ENCODE measurements at regions not wholly inside any gene's neighbourhood (a gene's known extent, or its start where the extent isn't known, plus 50 kb on each side); places are given as distances from the start of the nearest gene placed in this dataset.

DNA sequence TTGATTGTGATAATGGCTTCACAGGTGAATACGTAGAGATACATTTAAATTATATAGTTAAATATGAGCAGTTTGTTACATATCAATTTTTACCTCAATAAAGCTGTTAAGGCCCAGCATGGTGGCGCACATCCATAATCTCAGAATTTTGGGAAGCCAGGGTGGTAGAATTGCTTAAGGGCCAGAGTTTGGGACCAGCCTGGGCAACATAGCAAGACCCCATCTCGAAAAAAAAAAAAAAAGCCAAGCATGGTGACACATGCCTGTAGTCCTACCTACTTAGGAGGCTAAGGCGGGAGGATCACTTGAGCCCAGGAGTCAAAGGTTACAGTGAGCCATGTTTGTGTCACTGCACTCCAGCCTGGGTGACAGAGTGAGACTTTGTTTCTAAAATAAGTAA is 138.7 kb upstream of the TMEM161B start:
- Histone ChIP-seq H3K79me2 (ENCODE audit: insufficient read depth, low read length) (no peaks in the 10 kb centered on the region), H3K4me2 (ENCODE audit: insufficient read depth, low read length) (no peak overlapping the region), H3K27me3 (ENCODE audit: insufficient read depth, low read length) (no peaks in the 10 kb centered on the region), H3K4me3 (ENCODE audit: insufficient read depth, low read length) (no peak overlapping the region), H3K27ac (ENCODE audit: low read depth, low read length) (no peak overlapping the region), H3K36me3 (ENCODE audit: insufficient read depth, low read length) (no peaks in the 10 kb centered on the region), H2AFZ (ENCODE audit: low read length) (no peak overlapping the region), H3K9me3 (ENCODE audit: low read depth, low read length) (no peaks in the 10 kb centered on the region), H4K20me1 (ENCODE audit: insufficient read depth, low read length) (no peaks in the 10 kb centered on the region), H3K4me1 (ENCODE audit: insufficient read depth, low read length) (no peaks in the 10 kb centered on the region)
- no peak for DNase-seq (ENCODE audit: insufficient read length, low spot score, missing footprints)
- TF ChIP-seq, protein P1, sequence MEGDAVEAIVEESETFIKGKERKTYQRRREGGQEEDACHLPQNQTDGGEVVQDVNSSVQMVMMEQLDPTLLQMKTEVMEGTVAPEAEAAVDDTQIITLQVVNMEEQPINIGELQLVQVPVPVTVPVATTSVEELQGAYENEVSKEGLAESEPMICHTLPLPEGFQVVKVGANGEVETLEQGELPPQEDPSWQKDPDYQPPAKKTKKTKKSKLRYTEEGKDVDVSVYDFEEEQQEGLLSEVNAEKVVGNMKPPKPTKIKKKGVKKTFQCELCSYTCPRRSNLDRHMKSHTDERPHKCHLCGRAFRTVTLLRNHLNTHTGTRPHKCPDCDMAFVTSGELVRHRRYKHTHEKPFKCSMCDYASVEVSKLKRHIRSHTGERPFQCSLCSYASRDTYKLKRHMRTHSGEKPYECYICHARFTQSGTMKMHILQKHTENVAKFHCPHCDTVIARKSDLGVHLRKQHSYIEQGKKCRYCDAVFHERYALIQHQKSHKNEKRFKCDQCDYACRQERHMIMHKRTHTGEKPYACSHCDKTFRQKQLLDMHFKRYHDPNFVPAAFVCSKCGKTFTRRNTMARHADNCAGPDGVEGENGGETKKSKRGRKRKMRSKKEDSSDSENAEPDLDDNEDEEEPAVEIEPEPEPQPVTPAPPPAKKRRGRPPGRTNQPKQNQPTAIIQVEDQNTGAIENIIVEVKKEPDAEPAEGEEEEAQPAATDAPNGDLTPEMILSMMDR (IDR thresholded peaks at IDR 0.05; ENCODE audit: extremely low read depth, low read depth, low read length) = no peak

DNA sequence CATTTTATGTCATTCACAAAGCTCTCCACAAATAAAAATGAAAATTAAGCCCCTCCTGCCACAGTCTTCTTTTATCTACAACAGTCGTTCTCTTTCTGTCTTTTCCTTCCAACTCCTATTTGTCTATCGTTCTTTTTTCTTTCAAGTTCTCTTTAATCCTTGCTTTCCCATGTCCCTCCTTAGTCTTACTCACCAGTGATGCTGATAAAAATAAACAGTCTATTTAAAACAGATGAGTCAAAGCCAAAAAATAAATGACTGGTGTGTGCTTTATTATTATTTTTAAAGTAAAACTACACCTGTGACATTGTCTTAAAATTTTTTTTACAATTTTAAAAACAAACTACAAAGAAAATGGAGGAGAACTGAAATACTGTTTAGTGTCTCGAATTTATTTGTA is 137.1 kb upstream of the TMEM161B start:
- H3K27ac ChIP-seq (ENCODE audit: low read depth, low read length) = no peak overlapping the region
- no peaks in the 10 kb centered on the region for H4K20me1 ChIP-seq (ENCODE audit: insufficient read depth, low read length)
- H3K36me3 ChIP-seq (ENCODE audit: insufficient read depth, low read length) = no peaks in the 10 kb centered on the region
- H2AFZ ChIP-seq (ENCODE audit: low read length) = no peak overlapping the region
- no peak overlapping the region for H3K4me2 ChIP-seq (ENCODE audit: insufficient read depth, low read length)
- no peaks in the 10 kb centered on the region for H3K9me3 ChIP-seq (ENCODE audit: low read depth, low read length)
- H3K4me3 ChIP-seq (ENCODE audit: insufficient read depth, low read length) = no peak overlapping the region
- DNase-seq (ENCODE audit: insufficient read length, low spot score, missing footprints) = no peak
- no peaks in the 10 kb centered on the region for H3K27me3 ChIP-seq (ENCODE audit: insufficient read depth, low read length)
- TF ChIP-seq, protein P1 (IDR thresholded peaks at IDR 0.05; ENCODE audit: extremely low read depth, low read depth, low read length) = no peak
- H3K4me1 ChIP-seq (ENCODE audit: insufficient read depth, low read length) = no peaks in the 10 kb centered on the region
- no peaks in the 10 kb centered on the region for H3K79me2 ChIP-seq (ENCODE audit: insufficient read depth, low read length)

DNA sequence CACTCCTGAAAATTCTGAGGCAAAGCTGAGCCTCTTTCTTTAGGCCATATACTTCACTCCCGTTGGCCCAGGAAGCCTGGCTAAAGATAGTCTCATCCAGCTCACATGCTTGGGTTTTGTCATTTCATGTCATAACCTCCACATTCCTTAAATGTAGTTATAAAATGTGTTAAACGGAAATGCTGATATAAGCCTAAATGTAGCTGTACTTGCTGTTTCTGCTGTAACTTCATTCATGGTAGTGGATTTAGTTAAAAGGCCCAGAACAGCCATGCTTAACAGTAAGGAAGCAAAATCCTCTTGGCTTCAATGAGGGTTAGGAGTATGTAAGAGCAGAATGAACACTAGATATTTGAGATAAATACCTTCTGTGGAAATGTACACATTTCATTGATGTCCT is 135.8 kb upstream of the TMEM161B start:
- Histone ChIP-seq H3K27ac (ENCODE audit: low read depth, low read length) (no peak overlapping the region), H3K36me3 (ENCODE audit: insufficient read depth, low read length) (no peaks in the 10 kb centered on the region), H3K4me3 (ENCODE audit: insufficient read depth, low read length) (no peak overlapping the region), H3K9me3 (ENCODE audit: low read depth, low read length) (no peaks in the 10 kb centered on the region), H3K27me3 (ENCODE audit: insufficient read depth, low read length) (no peaks in the 10 kb centered on the region), H3K4me1 (ENCODE audit: insufficient read depth, low read length) (no peaks in the 10 kb centered on the region), H2AFZ (ENCODE audit: low read length) (no peak overlapping the region), H4K20me1 (ENCODE audit: insufficient read depth, low read length) (no peaks in the 10 kb centered on the region), H3K4me2 (ENCODE audit: insufficient read depth, low read length) (no peak overlapping the region), H3K79me2 (ENCODE audit: insufficient read depth, low read length) (no peaks in the 10 kb centered on the region)
- no peak for DNase-seq (ENCODE audit: insufficient read length, low spot score, missing footprints)
- TF ChIP-seq, protein P1 (IDR thresholded peaks at IDR 0.05; ENCODE audit: extremely low read depth, low read depth, low read length) = no peak

DNA sequence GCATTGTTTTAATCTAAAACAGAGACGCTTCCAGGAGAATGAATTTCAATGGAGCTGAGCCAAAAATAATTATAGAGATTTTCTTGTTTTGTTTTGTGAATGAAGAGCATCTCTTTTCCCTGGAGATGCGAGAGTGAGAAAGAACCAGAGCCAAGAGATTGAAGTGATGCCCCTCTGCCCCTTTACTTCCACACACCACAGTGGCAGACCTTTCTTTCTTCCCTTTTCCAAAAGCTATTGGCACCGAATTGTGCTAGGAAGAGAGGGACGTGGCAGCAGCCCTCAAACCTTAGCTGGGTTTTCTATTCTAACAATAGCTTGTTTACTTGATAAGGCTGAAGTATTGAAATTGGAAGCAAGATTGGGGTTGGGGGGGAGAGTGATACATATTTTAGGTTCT is 133.0 kb upstream of the TMEM161B start:
- no peak for DNase-seq (ENCODE audit: insufficient read length, low spot score, missing footprints)
- Histone ChIP-seq H3K79me2 (ENCODE audit: insufficient read depth, low read length) (no peaks in the 10 kb centered on the region), H3K27ac (ENCODE audit: low read depth, low read length) (no peak overlapping the region), H3K4me2 (ENCODE audit: insufficient read depth, low read length) (no peak overlapping the region), H3K36me3 (ENCODE audit: insufficient read depth, low read length) (no peaks in the 10 kb centered on the region), H3K4me1 (ENCODE audit: insufficient read depth, low read length) (no peaks in the 10 kb centered on the region), H2AFZ (ENCODE audit: low read length) (no peak overlapping the region), H3K27me3 (ENCODE audit: insufficient read depth, low read length) (no peaks in the 10 kb centered on the region), H3K9me3 (ENCODE audit: low read depth, low read length) (no peaks in the 10 kb centered on the region), H4K20me1 (ENCODE audit: insufficient read depth, low read length) (no peaks in the 10 kb centered on the region), H3K4me3 (ENCODE audit: insufficient read depth, low read length) (no peak overlapping the region)
- TF ChIP-seq, protein P1 (IDR thresholded peaks at IDR 0.05; ENCODE audit: extremely low read depth, low read depth, low read length) = no peak

Measured in osteoblast (primary cell).